Gastroesophageal sphincter (tissue), 3 donors: ENCODE measurements at regions not wholly inside any gene's neighbourhood (a gene's known extent, or its start where the extent isn't known, plus 50 kb on each side); places are given as distances from the start of the nearest gene placed in this dataset.

Source experiments
- CTCF ChIP-seq, 4 experiments: fragments of 200-600 bp in 2 of 4; fragments of 450-650 bp in 2 of 4; sonication (generic) in 1 of 4; IDR thresholded peaks; one replicate each; pipeline ENCODE4 v1.5.1; 2017 to 2019; ENCODE audit warnings: antibody characterized with exemption in 4 of 4, mild to moderate bottlenecking in 2 of 4, moderate library complexity in 2 of 4
- EP300 ChIP-seq: sonication (generic); formaldehyde crosslinking; IDR thresholded peaks from one replicate; pipeline ENCODE4 v1.6.1; 2017; ENCODE audit warnings: antibody characterized with exemption, mild to moderate bottlenecking
- POLR2A ChIP-seq, 2 donors: fragments of 450-650 bp; IDR thresholded peaks; one replicate each; pipeline ENCODE4 v1.6.1; 2017; ENCODE audit warnings: antibody characterized with exemption in 2 of 2, mild to moderate bottlenecking in 2 of 2, moderate library complexity in 1 of 2
- POLR2AphosphoS5 ChIP-seq: sonication (generic); formaldehyde crosslinking; IDR thresholded peaks from one replicate; pipeline ENCODE4 v1.6.1; 2017; ENCODE audit warnings: antibody characterized with exemption

- no peak for TF ChIP-seq EP300
- no peak for TF ChIP-seq CTCF (IDR thresholded peaks at IDR 0.05)
- no peak for TF ChIP-seq POLR2A (IDR thresholded peaks at IDR 0.05)
- no peak for TF ChIP-seq POLR2AphosphoS5
Measured at GRCh38 chr12:65570451-65571130, 253.7 kb upstream of the HMGA2 start.
